PC-9 (cell line): ENCODE measurements at regions not wholly inside any gene's neighbourhood (a gene's known extent, or its start where the extent isn't known, plus 50 kb on each side); places are given as distances from the start of the nearest gene placed in this dataset.

Source experiments
- CTCF ChIP-seq: fragments of 200-600 bp; sonication (generic); conservative IDR thresholded peaks from 2 replicates; pipeline ENCODE4 v1.6.1; 2017; ENCODE audit warnings: mixed run types, antibody characterized with exemption, mild to moderate bottlenecking, moderate library complexity
- EZH2 ChIP-seq: fragments of 200-600 bp; sonication (generic); IDR thresholded peaks from 2 replicates; pipeline ENCODE4 v1.8.0; 2017; ENCODE audit warnings: antibody characterized with exemption, low read depth

DNA sequence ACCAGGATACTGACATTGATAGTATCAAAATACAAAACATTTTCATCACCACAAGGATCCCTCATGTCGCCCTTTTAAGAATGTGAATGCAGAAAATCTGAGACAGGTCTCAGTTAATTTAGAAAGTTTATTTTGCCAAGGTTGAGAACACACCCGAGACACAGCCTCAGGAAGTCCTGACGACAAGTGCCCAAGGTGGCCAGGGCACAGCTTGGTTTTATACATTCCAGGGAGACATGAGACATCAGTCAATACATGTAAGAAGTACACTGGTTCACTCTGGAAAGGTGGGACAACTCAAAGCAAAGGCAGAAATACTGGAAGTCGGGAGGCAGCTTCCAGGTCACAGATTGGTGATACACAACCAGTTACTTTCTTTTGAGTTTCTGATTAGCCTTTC is 235.2 kb upstream of the KRR1 start:
- no peak for TF ChIP-seq CTCF
- no peak for TF ChIP-seq EZH2
